Mucosa of descending colon (tissue), 3 donors: ENCODE measurements at regions not wholly inside any gene's neighbourhood (a gene's known extent, or its start where the extent isn't known, plus 50 kb on each side); places are given as distances from the start of the nearest gene placed in this dataset.

Experiments
- ATAC-seq: fragments of 200-7000 bp; cut with Tn5 transposase; one replicate; pipeline ENCODE4 v1.9.1; 2020; ENCODE audit warnings: mild to moderate bottlenecking, moderate library complexity
- DNase-seq, 3 donors: peaks; one replicate each; pipeline ENCODE4 v3.0.0-alpha.2; 2020
- H3K36me3 ChIP-seq: fragments of 200-600 bp; one replicate; pipeline ENCODE4 v1.8.0; 2021; ENCODE audit warnings: low read depth, mild to moderate bottlenecking
- H3K4me1 ChIP-seq: fragments of 200-600 bp; one replicate; pipeline ENCODE4 v1.8.0; 2021; ENCODE audit warnings: low read depth, mild to moderate bottlenecking
- H3K4me3 ChIP-seq: fragments of 200-600 bp; one replicate; pipeline ENCODE4 v1.8.0; 2021; ENCODE audit warnings: mild to moderate bottlenecking
- H3K9me3 ChIP-seq: fragments of 200-600 bp; one replicate; pipeline ENCODE4 v1.8.0; 2021; ENCODE audit warnings: mild to moderate bottlenecking
- CTCF ChIP-seq: fragments of 200-600 bp; IDR thresholded peaks from one replicate; pipeline ENCODE4 v1.8.0; 2022; ENCODE audit warnings: antibody characterized with exemption, mild to moderate bottlenecking
- intact Hi-C, 2 donors: fragments of 100-400 bp; cut with DNase I in 1 of 2; cut with micrococcal nuclease in 1 of 2; formaldehyde crosslinking; loops; one replicate each; pipeline versions ENCODE4 v1.11.0 to v1.11.1; 2022; cut with DNase I, micrococcal nuclease
- donor health status: DM: no; HTN: no; CAD: no; lungs with moderate emphysema.
- donor health status: DM: no; HTN: no; CAD: no.
- donor health status: DM: no; HTN: yes; CAD: no.

DNA sequence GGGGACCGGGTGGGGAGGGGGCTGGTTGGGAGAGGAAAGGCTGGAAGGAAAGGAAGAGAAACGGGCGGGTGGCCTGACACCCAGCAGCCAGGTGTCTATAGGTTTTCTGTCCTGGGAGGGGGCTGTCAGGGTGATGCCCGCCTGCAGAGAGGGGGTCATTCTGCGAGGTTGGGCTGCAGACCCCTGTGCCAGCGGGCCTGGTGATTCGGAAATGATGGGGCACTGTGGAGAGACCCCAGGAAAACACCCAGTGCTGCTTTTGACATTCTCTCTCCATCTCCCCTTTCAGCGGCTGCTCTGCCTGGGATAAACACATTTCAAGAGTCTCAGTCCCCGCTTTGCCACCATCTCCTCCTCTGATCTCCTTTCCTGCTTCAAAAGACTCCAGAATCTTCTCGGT is 168.5 kb upstream of the RTL1 start:
- H3K4me1 ChIP-seq, result peaks cover 3% of the 10 kb centered on the region
- ATAC-seq (no peak), DNase-seq (no peak)
- H3K4me3 ChIP-seq, result no peak overlapping the region
- TF ChIP-seq CTCF, result no peak
- no peaks in the 10 kb centered on the region for H3K36me3 ChIP-seq
- H3K9me3 ChIP-seq, result no peaks in the 10 kb centered on the region
- intact Hi-C loops, result no loop called here

GRCh38 chr14:101072531-101072930 is 169.0 kb upstream of the RTL1 start:
- TF ChIP-seq CTCF, result no peak
- H3K9me3 ChIP-seq, result no peaks in the 10 kb centered on the region
- DNase-seq (no peak), ATAC-seq (no peak)
- no peak overlapping the region for H3K4me3 ChIP-seq
- no peaks in the 10 kb centered on the region for H3K36me3 ChIP-seq
- peaks cover 3% of the 10 kb centered on the region for H3K4me1 ChIP-seq
- intact Hi-C loops, result no loop called here

DNA sequence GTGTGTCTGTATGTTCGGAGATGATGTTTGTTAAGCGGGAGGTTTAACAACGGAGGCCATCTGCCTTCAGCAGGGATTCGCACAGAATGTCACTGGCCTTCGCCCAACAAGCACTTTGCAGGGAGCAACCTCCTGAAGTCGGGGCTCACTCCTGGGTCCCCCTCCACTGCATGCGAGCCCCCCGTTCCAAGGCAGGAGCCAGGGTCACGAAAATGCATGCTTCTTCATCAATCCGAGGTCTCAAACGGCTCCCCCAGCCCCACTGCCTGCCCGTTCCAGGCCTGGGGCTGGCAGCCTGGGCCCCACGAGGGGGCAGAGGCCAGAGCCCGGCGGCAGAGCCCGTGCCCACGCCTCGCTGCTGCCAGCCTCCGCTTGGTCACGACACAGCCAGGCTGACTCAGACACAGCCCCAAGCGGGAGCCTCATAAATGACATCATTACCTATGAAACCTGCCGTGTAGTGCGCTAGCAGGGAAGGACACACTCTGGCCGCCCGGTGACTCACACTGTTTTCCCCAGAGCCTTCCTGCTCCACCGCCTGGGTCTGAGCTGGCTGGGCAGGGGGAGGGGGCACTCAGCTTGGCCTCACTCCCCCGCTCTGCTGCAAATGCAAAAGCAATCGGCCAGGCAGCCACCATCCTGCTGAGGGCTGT is 169.5 kb upstream of the RTL1 start:
- Histone ChIP-seq H3K4me3 (no peak overlapping the region), H3K36me3 (no peaks in the 10 kb centered on the region), H3K9me3 (no peaks in the 10 kb centered on the region), H3K4me1 (peaks cover 3% of the 10 kb centered on the region)
- ATAC-seq (peak; percentile 99), DNase-seq (peak; percentile 77)
- intact Hi-C loops, result no loop called here
- TF ChIP-seq CTCF, result no peak

GRCh38 chr14:101073598-101073965 is 170.1 kb upstream of the RTL1 start:
- DNase-seq (no peak), ATAC-seq (no peak)
- intact Hi-C loops, result no loop called here

GRCh38 chr14:101074196-101075024 is 170.9 kb upstream of the RTL1 start:
- H3K4me3 ChIP-seq, result no peak overlapping the region
- ATAC-seq (no peak), DNase-seq (no peak)
- no peaks in the 10 kb centered on the region for H3K36me3 ChIP-seq
- intact Hi-C loops, result no loop called here
- H3K9me3 ChIP-seq, result no peaks in the 10 kb centered on the region
- H3K4me1 ChIP-seq, result peaks cover 3% of the 10 kb centered on the region
- TF ChIP-seq CTCF, result no peak

More at GRCh38 chr14:101073598-101073965, 170.1 kb upstream of the RTL1 start:
- Histone ChIP-seq H3K4me3 (no peak overlapping the region), H3K4me1 (peaks cover 3% of the 10 kb centered on the region), H3K9me3 (no peaks in the 10 kb centered on the region), H3K36me3 (no peaks in the 10 kb centered on the region)
- no peak for TF ChIP-seq CTCF
